Activated naive CD4-positive, alpha-beta T cell treated with anti-CD3 and anti-CD28 coated beads, Interleukin-2, amount 50 U/mL, for 72 hours (primary cell): ENCODE measurements at regions not wholly inside any gene's neighbourhood (a gene's known extent, or its start where the extent isn't known, plus 50 kb on each side); places are given as distances from the start of the nearest gene placed in this dataset.
"Not testable (repeated sequence)": the region's sequence is repeated elsewhere in the genome, so short reads cannot be mapped to it uniquely, and the experiment has no call there.

ENCODE experiments used
- ATAC-seq, 2 donors: fragments of 150-1000 bp; cut with Tn5 transposase; 2 replicates each; pipeline ENCODE4 v1.10.0; 2021; ENCODE audit warnings: mild to moderate bottlenecking in 2 of 2, moderate library complexity in 2 of 2
- DNase-seq, 2 donors: peaks; one replicate each; pipeline ENCODE4 v3.0.0; 2021 to 2022; ENCODE audit warnings: low spot score in 2 of 2
- H3K27ac Mint-ChIP-seq, 2 donors: one replicate each; pipeline ENCODE4 v1.8.0; 2022; ENCODE audit warnings: mild to moderate bottlenecking in 2 of 2, mixed read lengths in 2 of 2
- H3K36me3 Mint-ChIP-seq, 2 donors: one replicate each; pipeline ENCODE4 v1.8.0; 2022; ENCODE audit warnings: mixed read lengths in 2 of 2
- H3K9me3 Mint-ChIP-seq, 2 donors: one replicate each; pipeline ENCODE4 v1.8.0; 2022; ENCODE audit warnings: mixed read lengths in 2 of 2

- no peak for DNase-seq
- Mint-ChIP-seq H3K36me3 (no peaks in the 10 kb centered on the region), H3K9me3 (no peaks in the 10 kb centered on the region), H3K27ac (no peak overlapping the region)
- no peak for ATAC-seq
Measured at GRCh38 chr7:115226410-115226809, 304.5 kb downstream of the MDFIC start.

GRCh38 chr7:115224922-115225321 lies 303.0 kb downstream of the MDFIC start:
- no peak for DNase-seq
- Mint-ChIP-seq H3K9me3 (no peaks in the 10 kb centered on the region), H3K36me3 (no peaks in the 10 kb centered on the region), H3K27ac (no peak overlapping the region)
- no peak for ATAC-seq

GRCh38 chr7:115223959-115224358 lies 302.1 kb downstream of the MDFIC start:
- Mint-ChIP-seq H3K9me3 (no peaks in the 10 kb centered on the region), H3K36me3 (no peaks in the 10 kb centered on the region), H3K27ac (no peak overlapping the region)
- ATAC-seq (no peak), DNase-seq (no peak)

GRCh38 chr7:115221456-115221855 lies 299.6 kb downstream of the MDFIC start:
- DNase-seq = no peak
- H3K27ac Mint-ChIP-seq = no peak overlapping the region
- H3K9me3 Mint-ChIP-seq = no peaks in the 10 kb centered on the region

GRCh38 chr7:115218076-115218475 lies 296.2 kb downstream of the MDFIC start:
- no peak for DNase-seq
- H3K36me3 Mint-ChIP-seq = no peaks in the 10 kb centered on the region
- H3K27ac Mint-ChIP-seq = no peak overlapping the region
- H3K9me3 Mint-ChIP-seq = no peaks in the 10 kb centered on the region
- no peak for ATAC-seq

More at GRCh38 chr7:115221456-115221855, 299.6 kb downstream of the MDFIC start:
- no peak for ATAC-seq
- no peaks in the 10 kb centered on the region for H3K36me3 Mint-ChIP-seq

GRCh38 chr7:115217373-115217772 lies 295.5 kb downstream of the MDFIC start:
- Mint-ChIP-seq H3K9me3 (no peaks in the 10 kb centered on the region), H3K27ac (no peak overlapping the region), H3K36me3 (no peaks in the 10 kb centered on the region)
- DNase-seq (no peak), ATAC-seq (no peak)

- DNase-seq (no peak), ATAC-seq (no peak)
- Mint-ChIP-seq H3K9me3 (no peaks in the 10 kb centered on the region), H3K36me3 (no peaks in the 10 kb centered on the region), H3K27ac (no peak overlapping the region)
Measured at GRCh38 chr7:115216652-115217051, 294.8 kb downstream of the MDFIC start.

- Mint-ChIP-seq H3K36me3 (peaks cover 9 to 10% of the 10 kb centered on the region in 2 donors), H3K9me3 (peaks cover 8 to 9% of the 10 kb centered on the region in 2 donors), H3K27ac (no peak overlapping the region)
- DNase-seq = no peak
- ATAC-seq = no peak
Measured at GRCh38 chr7:115211171-115211570, 289.3 kb downstream of the MDFIC start.

- H3K36me3 Mint-ChIP-seq = peaks cover 9 to 10% of the 10 kb centered on the region in 2 donors
- ATAC-seq (no peak), DNase-seq (no peak)
- peaks cover 11 to 14% of the 10 kb centered on the region in 2 donors for H3K9me3 Mint-ChIP-seq
- H3K27ac Mint-ChIP-seq = no peak overlapping the region
Measured at GRCh38 chr7:115210552-115210951, 288.7 kb downstream of the MDFIC start.

- H3K27ac Mint-ChIP-seq = no peak overlapping the region
- ATAC-seq (peak in 1 of 2 donors; percentile 55), DNase-seq (no peak)
Measured at GRCh38 chr7:115208710-115209560, 287.0 kb downstream of the MDFIC start.

GRCh38 chr7:115206374-115206773 lies 284.5 kb downstream of the MDFIC start:
- H3K36me3 Mint-ChIP-seq = peaks cover 9 to 14% of the 10 kb centered on the region in 2 donors
- ATAC-seq, H3K27ac Mint-ChIP-seq, DNase-seq: not testable (repeated sequence)
- H3K9me3 Mint-ChIP-seq = peaks cover 11 to 22% of the 10 kb centered on the region in 2 donors

More at GRCh38 chr7:115208710-115209560, 287.0 kb downstream of the MDFIC start:
- Mint-ChIP-seq H3K36me3 (peaks cover 9 to 14% of the 10 kb centered on the region in 2 donors), H3K9me3 (peaks cover 11 to 22% of the 10 kb centered on the region in 2 donors)

GRCh38 chr7:115198143-115198542 lies 276.2 kb downstream of the MDFIC start:
- DNase-seq (no peak), ATAC-seq (no peak)
- H3K27ac Mint-ChIP-seq = no peak overlapping the region
- no peaks in the 10 kb centered on the region for H3K36me3 Mint-ChIP-seq
- H3K9me3 Mint-ChIP-seq = no peaks in the 10 kb centered on the region

- ATAC-seq (no peak), DNase-seq (no peak)
- Mint-ChIP-seq H3K36me3 (no peaks in the 10 kb centered on the region), H3K9me3 (no peaks in the 10 kb centered on the region), H3K27ac (no peak overlapping the region)
Measured at GRCh38 chr7:115195208-115195607, 273.3 kb downstream of the MDFIC start.

GRCh38 chr7:115191526-115191925 lies 269.6 kb downstream of the MDFIC start:
- Mint-ChIP-seq H3K9me3 (no peaks in the 10 kb centered on the region), H3K27ac (no peak overlapping the region), H3K36me3 (no peaks in the 10 kb centered on the region)
- DNase-seq (no peak), ATAC-seq (peak in 1 of 2 donors; percentile 28)

GRCh38 chr7:115183431-115184057 lies 261.6 kb downstream of the MDFIC start:
- DNase-seq = no peak
- no peaks in the 10 kb centered on the region for H3K9me3 Mint-ChIP-seq
- peak overlapping the region in 1 of 2 donors; percentile 23 for H3K27ac Mint-ChIP-seq
- no peaks in the 10 kb centered on the region for H3K36me3 Mint-ChIP-seq
- ATAC-seq = no peak

GRCh38 chr7:115178835-115179234 lies 256.9 kb downstream of the MDFIC start:
- Mint-ChIP-seq H3K27ac (no peak overlapping the region), H3K36me3 (peaks cover 0 to 1% of the 10 kb centered on the region in 2 donors), H3K9me3 (peaks cover 0 to under 1% of the 10 kb centered on the region in 2 donors)
- ATAC-seq = no peak
- no peak for DNase-seq

GRCh38 chr7:115177823-115178222 lies 255.9 kb downstream of the MDFIC start:
- Mint-ChIP-seq H3K9me3 (peaks cover 0 to 5% of the 10 kb centered on the region in 2 donors), H3K27ac (no peak overlapping the region), H3K36me3 (peaks cover 0 to 6% of the 10 kb centered on the region in 2 donors)
- ATAC-seq (no peak), DNase-seq (no peak)
